HFFc6 (cell line): ENCODE measurements at regions not wholly inside any gene's neighbourhood (a gene's known extent, or its start where the extent isn't known, plus 50 kb on each side); places are given as distances from the start of the nearest gene placed in this dataset.

Experiments
- DNase-seq: peaks from one replicate; pipeline ENCODE4 v3.0.0-alpha.2; 2018
- H3K27ac Mint-ChIP-seq: 2 replicates; pipeline ENCODE4 v1.8.0; 2020; ENCODE audit warnings: mild to moderate bottlenecking, mixed read lengths
- H3K27me3 Mint-ChIP-seq: 2 replicates; pipeline ENCODE4 v1.8.0; 2021; ENCODE audit warnings: mild to moderate bottlenecking, moderate library complexity, mixed read lengths; ENCODE audit not compliant: insufficient read depth
- H3K36me3 Mint-ChIP-seq: 2 replicates; pipeline ENCODE4 v1.8.0; 2021; ENCODE audit warnings: low read depth, mixed read lengths
- H3K4me1 Mint-ChIP-seq: 2 replicates; pipeline ENCODE4 v1.8.0; 2020; ENCODE audit warnings: low read depth, mixed read lengths
- H3K4me3 Mint-ChIP-seq: 2 replicates; pipeline ENCODE4 v1.8.0; 2020; ENCODE audit warnings: mild to moderate bottlenecking, moderate library complexity, mixed read lengths
- H3K9me3 Mint-ChIP-seq: 2 replicates; pipeline ENCODE4 v1.8.0; 2020; ENCODE audit warnings: mild to moderate bottlenecking, mixed read lengths
- TF ChIP-seq, protein P1 (sequence below): fragments of 200-600 bp; sonication (generic); IDR thresholded peaks from 2 replicates; pipeline ENCODE4 v1.5.0; 2021; ENCODE audit warnings: antibody characterized with exemption, mild to moderate bottlenecking

DNA sequence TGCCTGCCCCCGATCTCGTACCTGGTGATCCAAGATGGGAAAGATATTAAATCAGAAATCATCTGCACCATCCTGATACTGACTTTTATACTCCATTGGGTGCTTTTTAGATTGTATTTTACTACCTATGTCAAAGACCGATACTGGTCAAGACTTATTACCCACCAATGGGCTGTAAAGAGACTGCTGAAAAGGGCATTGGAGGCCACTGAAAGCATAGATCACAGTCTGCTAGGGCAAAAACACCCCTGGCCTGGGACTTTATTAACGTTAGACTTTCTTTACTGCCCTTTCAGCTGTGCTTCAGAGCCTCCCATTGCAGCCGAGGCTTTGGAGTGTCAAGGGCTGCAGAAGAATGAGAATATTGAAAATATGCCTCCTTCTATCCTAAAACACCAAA is 472.8 kb upstream of the DDX18 start:
- Mint-ChIP-seq H3K27me3 (no peaks in the 10 kb centered on the region), H3K27ac (no peak overlapping the region), H3K4me3 (no peak overlapping the region), H3K36me3 (no peaks in the 10 kb centered on the region), H3K4me1 (no peaks in the 10 kb centered on the region), H3K9me3 (peaks cover 19% of the 10 kb centered on the region)
- TF ChIP-seq, protein P1, sequence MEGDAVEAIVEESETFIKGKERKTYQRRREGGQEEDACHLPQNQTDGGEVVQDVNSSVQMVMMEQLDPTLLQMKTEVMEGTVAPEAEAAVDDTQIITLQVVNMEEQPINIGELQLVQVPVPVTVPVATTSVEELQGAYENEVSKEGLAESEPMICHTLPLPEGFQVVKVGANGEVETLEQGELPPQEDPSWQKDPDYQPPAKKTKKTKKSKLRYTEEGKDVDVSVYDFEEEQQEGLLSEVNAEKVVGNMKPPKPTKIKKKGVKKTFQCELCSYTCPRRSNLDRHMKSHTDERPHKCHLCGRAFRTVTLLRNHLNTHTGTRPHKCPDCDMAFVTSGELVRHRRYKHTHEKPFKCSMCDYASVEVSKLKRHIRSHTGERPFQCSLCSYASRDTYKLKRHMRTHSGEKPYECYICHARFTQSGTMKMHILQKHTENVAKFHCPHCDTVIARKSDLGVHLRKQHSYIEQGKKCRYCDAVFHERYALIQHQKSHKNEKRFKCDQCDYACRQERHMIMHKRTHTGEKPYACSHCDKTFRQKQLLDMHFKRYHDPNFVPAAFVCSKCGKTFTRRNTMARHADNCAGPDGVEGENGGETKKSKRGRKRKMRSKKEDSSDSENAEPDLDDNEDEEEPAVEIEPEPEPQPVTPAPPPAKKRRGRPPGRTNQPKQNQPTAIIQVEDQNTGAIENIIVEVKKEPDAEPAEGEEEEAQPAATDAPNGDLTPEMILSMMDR: no peak
- no peak for DNase-seq

DNA sequence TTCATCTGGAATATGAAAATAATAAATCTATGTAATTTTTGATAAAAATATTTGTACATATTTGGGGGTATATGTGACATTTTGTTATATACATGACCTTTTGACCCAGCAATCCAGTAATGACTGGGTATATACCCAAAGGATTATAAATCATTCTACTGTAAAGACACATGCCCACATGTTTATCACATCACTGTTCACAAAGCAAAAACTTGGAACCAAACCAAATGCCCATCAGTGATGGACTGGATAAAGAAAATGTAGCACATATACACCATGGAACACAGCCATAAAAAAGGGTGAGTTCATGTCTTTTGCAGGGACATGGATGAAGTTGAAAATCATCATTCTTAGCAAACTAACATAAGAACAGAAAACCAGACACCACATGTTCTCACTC is 472.1 kb upstream of the DDX18 start:
- Mint-ChIP-seq H3K9me3 (peaks cover 17% of the 10 kb centered on the region), H3K27ac (no peak overlapping the region), H3K4me1 (no peaks in the 10 kb centered on the region), H3K4me3 (no peak overlapping the region), H3K36me3 (no peaks in the 10 kb centered on the region), H3K27me3 (no peaks in the 10 kb centered on the region)
- TF ChIP-seq, protein P1: no peak
- DNase-seq: no peak

DNA sequence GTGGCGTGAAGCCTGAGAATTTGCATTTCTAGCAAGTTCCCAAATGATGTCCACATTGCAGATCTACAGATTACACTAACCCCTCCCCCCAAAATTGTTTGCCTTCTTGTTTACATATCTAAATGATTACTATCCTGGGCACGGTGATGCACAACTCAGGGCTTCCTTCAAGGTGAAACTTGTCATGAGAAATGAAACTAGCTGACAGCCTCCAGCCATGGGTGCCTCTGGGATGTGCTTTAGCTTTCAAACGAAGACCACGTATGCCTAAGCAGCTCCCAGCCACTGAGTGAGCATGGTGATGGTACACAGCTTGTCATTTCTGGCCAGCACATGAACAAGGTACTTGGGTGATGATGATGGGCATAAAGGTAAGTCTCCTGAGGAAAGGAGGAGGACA is 464.8 kb upstream of the DDX18 start:
- no peak overlapping the region for H3K27ac Mint-ChIP-seq
- no peaks in the 10 kb centered on the region for H3K27me3 Mint-ChIP-seq
- no peaks in the 10 kb centered on the region for H3K4me1 Mint-ChIP-seq
- H3K36me3 Mint-ChIP-seq: peaks cover 3% of the 10 kb centered on the region; the same call in 1 of the 2 replicates
- no peak overlapping the region for H3K4me3 Mint-ChIP-seq
- peaks cover 33% of the 10 kb centered on the region for H3K9me3 Mint-ChIP-seq
- TF ChIP-seq, protein P1: no peak
- no peak for DNase-seq

DNA sequence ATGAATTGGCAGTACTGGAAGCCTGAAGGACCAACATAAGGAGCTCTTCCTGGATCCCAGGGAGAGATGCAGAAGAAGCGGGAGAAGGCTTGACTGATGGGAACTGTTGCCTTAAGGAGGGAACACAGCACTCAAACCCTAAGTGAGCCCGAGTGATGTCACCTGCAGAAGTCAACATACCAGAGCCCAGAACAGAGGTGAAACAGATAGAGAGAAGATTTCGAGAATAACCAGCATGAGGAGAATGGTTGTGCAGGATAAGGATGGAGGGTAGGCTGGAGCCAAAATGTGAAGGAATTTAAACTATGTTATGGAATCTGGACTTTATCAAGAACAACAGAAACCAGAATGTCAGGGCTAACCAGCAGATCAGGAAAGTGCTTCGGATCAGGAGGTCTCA is 463.1 kb upstream of the DDX18 start:
- DNase-seq: no peak
- no peak overlapping the region for H3K27ac Mint-ChIP-seq
- peaks cover 33% of the 10 kb centered on the region for H3K9me3 Mint-ChIP-seq
- no peak overlapping the region for H3K4me3 Mint-ChIP-seq
- H3K27me3 Mint-ChIP-seq: no peaks in the 10 kb centered on the region
- no peaks in the 10 kb centered on the region for H3K4me1 Mint-ChIP-seq
- TF ChIP-seq, protein P1: no peak
- H3K36me3 Mint-ChIP-seq: peaks cover 3% of the 10 kb centered on the region; the same call in 1 of the 2 replicates

DNA sequence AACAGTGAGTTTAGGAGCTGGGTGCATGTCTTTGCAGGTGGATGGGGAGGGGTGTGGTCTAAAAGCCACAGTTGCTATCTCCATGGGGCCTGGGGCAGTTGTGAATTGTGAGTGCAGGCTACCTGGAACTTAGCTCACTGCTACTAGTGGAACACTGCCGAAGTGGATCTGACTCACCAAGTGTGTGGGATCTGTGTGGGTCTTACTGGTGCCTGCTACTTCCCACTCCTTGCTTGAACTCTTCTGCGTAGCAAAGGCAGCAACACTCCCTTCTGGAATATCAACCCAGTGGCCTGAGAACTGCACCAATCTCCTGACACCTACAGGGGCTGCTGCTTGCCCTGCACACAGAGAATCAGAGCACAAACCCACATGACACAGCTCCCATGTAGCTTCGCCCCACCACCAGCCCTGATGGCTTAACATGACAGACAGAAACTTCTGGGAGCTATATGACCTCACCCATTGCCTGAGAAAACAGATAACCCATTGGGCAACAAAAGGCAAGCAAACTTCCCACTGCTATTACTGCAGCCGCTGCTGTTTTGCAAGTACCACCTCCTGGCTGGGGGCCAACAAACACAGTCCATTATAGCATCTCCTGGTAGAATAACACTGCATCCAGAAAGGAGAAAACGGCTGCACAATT is 455.1 kb upstream of the DDX18 start:
- Mint-ChIP-seq H3K9me3 (peaks cover 52% of the 10 kb centered on the region), H3K27me3 (peaks cover 1% of the 10 kb centered on the region; the same call in 1 of the 2 replicates), H3K4me3 (no peak overlapping the region), H3K4me1 (no peaks in the 10 kb centered on the region), H3K27ac (no peak overlapping the region), H3K36me3 (no peaks in the 10 kb centered on the region; the same call in 1 of the 2 replicates)
- DNase-seq: no peak
- TF ChIP-seq, protein P1: no peak
